ENCODE measurements at regions not wholly inside any gene's neighbourhood (a gene's known extent, or its start where the extent isn't known, plus 50 kb on each side); places are given as distances from the start of the nearest gene placed in this dataset.

DNA sequence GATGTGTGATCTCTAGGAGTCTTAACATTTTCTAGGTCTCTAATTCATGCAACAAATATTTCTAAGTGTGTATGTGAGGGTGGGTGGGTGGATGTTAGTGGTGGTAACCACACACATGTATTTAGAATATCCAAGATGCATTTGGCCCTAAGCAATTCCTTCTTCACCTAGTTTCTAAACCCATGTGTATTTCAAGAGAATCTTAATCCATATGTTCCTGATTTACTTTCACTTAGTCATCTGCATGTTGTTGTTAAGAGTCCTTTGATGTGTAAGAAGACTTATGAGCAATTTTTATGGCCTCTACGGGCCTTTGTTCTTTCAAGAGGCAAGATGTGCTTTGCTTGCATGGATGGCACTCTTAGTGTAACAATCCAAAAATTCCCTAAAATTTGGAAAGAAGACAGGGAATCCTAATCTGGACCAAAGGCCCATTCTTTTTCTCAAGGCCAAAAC is 282.6 kb downstream of the SPATA31D1 start:
- TF ChIP-seq SPI1 (IDR thresholded peaks at IDR 0.05; ENCODE audit: low read depth, low read length): no peak
- TF ChIP-seq PAX5 (IDR thresholded peaks at IDR 0.05; ENCODE audit: insufficient read depth, low read length, severe bottlenecking): no peak
- DNase-seq (ENCODE audit: insufficient read length, low spot score) (no peak), FAIRE-seq (no peak)

DNA sequence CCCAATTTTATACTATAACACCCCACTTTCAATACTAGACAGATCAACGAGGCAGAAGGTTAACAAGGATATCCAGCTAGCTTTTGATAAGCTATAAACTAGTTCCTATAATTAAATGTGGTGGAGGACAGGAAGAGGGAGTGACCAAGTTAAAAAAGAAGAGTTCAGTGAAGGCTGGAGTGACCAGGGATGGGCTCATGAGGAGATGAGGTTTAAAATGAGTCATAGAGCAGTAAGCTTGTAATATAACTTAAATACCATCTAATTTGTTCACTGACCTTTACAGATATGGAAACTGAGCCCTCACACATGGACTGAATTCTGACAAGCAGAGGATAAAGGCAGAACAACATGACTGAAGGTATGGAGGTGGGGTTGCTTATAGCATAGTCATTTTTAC is 284.5 kb downstream of the SPATA31D1 start:
- DNase-seq (ENCODE audit: insufficient read length, low spot score): no peak
- FAIRE-seq: no peak
- TF ChIP-seq POLR2A (IDR thresholded peaks at IDR 0.05; ENCODE audit: low read depth, low read length) (no peak), PAX5 (IDR thresholded peaks at IDR 0.05; ENCODE audit: insufficient read depth, low read length, severe bottlenecking) (no peak), SPI1 (IDR thresholded peaks at IDR 0.05; ENCODE audit: low read depth, low read length) (no peak), TAF1 (IDR thresholded peaks at IDR 0.05; ENCODE audit: low read depth, low read length) (no peak), POLR2AphosphoS5 (IDR thresholded peaks at IDR 0.05; ENCODE audit: low read depth, low read length) (no peak), POU2F2 (IDR thresholded peaks at IDR 0.05; ENCODE audit: low read depth, low read length) (no peak)

DNA sequence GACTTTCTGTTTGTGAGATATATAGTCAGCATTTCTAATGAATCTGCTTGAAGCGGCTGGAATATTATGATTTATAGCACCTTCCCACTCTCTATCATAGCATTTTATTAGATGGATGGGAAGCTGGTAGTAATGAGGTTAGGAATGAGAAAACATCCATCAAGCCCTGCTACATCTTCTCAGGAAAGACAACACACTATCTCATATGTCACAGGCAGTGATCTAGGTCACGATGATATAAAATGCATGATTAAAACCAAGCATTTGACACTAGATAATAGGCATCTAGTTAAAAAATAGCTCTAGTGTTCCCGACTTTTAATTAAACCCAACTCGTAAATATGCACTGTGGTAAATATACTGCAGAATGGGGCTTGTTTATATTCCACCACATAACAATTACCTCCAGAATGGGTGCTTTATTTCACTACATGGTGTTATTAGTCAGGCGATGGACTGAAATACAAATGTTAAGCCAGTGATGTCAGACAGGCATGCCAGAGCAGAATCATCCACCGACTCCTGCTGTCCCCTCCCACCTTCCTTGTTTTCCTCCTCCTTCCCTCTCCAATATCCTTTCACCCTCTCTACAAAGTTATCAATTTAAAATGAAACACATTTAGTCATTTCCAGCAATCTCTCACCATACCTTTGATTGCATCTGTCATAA is 286.8 kb downstream of the SPATA31D1 start:
- DNase-seq (ENCODE audit: insufficient read length, low spot score) (no peak), FAIRE-seq (no peak)
- TF ChIP-seq SPI1 (IDR thresholded peaks at IDR 0.05; ENCODE audit: low read depth, low read length): no peak
- no peak for TF ChIP-seq POLR2AphosphoS5 (IDR thresholded peaks at IDR 0.05; ENCODE audit: low read depth, low read length)
- no peak for TF ChIP-seq POU2F2 (IDR thresholded peaks at IDR 0.05; ENCODE audit: low read depth, low read length)
- TF ChIP-seq TAF1 (IDR thresholded peaks at IDR 0.05; ENCODE audit: low read depth, low read length): no peak
- TF ChIP-seq PAX5 (IDR thresholded peaks at IDR 0.05; ENCODE audit: insufficient read depth, low read length, severe bottlenecking): no peak
- no peak for TF ChIP-seq POLR2A (IDR thresholded peaks at IDR 0.05; ENCODE audit: low read depth, low read length)

DNA sequence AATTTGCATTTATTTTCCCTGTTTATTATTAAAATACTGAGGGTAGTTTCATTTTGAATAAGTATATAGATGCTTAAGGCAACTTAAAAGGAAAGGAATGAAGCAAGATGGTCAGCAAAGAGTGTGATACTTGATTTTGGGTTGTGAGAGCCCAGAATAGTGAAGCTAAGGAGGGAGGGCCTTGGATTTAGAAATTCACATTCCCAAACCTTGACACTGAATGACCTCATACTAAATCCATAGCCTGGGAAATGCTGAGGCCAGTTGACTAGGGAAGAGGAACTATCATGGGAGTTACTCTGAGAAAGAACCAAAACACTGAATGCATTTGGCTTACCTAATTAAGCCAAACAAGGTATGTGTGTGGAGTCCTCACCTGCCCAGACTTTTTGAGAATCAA is 292.5 kb downstream of the SPATA31D1 start:
- DNase-seq (ENCODE audit: insufficient read length, low spot score) (no peak), FAIRE-seq (no peak)
- no peak for TF ChIP-seq POLR2A (IDR thresholded peaks at IDR 0.05; ENCODE audit: low read depth, low read length)
- no peak for TF ChIP-seq SPI1 (IDR thresholded peaks at IDR 0.05; ENCODE audit: low read depth, low read length)
- no peak for TF ChIP-seq POLR2AphosphoS5 (IDR thresholded peaks at IDR 0.05; ENCODE audit: low read depth, low read length)
- TF ChIP-seq PAX5 (IDR thresholded peaks at IDR 0.05; ENCODE audit: insufficient read depth, low read length, severe bottlenecking): no peak
- TF ChIP-seq POU2F2 (IDR thresholded peaks at IDR 0.05; ENCODE audit: low read depth, low read length): no peak
- TF ChIP-seq TAF1 (IDR thresholded peaks at IDR 0.05; ENCODE audit: low read depth, low read length): no peak

DNA sequence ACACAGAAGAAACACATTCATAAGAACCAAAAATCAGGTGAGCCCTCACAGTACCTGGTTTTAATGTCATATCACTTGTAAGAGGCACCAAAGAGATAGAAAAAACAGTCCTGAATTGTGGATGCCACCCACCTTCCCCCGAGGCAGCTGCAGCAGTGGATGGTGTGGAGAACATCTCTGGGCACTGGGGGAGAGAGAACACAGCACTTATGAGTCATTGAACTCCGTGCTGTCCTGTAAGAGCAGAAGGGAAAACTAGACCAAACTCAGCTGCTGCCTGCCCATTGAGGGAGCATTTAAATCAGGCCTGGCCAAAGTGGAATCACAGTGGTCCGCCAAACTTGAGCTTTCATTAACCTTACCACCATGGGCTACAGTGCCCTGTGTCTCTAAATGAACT is 296.2 kb downstream of the SPATA31D1 start:
- no peak for DNase-seq (ENCODE audit: insufficient read length, low spot score)
- FAIRE-seq: no peak
- TF ChIP-seq TAF1 (IDR thresholded peaks at IDR 0.05; ENCODE audit: low read depth, low read length) (no peak), POLR2AphosphoS5 (IDR thresholded peaks at IDR 0.05; ENCODE audit: low read depth, low read length) (no peak), PAX5 (IDR thresholded peaks at IDR 0.05; ENCODE audit: insufficient read depth, low read length, severe bottlenecking) (no peak), POU2F2 (IDR thresholded peaks at IDR 0.05; ENCODE audit: low read depth, low read length) (no peak), POLR2A (IDR thresholded peaks at IDR 0.05; ENCODE audit: low read depth, low read length) (no peak), SPI1 (IDR thresholded peaks at IDR 0.05; ENCODE audit: low read depth, low read length) (no peak)

DNA sequence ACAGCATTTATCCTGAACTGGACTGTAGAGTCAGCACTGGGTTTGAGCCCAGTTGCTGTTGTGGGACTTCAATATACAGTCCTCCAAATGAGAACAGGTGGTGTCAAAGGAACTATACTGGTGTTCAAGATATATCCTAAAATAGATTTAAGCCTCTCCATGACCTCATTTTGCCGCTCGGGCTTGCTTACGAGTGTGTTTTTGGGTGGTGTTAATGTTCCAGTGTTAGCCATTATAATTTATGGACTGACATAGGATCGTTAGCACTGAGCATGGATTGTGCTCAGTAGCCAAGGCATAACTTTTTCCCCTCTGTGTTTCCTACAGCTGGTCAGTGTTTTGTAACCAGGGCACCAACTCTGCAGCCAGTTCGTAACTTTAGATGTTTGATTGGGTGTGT is 306.6 kb downstream of the SPATA31D1 start:
- FAIRE-seq (no peak), DNase-seq (ENCODE audit: insufficient read length, low spot score) (no peak)
- no peak for TF ChIP-seq SPI1 (IDR thresholded peaks at IDR 0.05; ENCODE audit: low read depth, low read length)
- no peak for TF ChIP-seq TAF1 (IDR thresholded peaks at IDR 0.05; ENCODE audit: low read depth, low read length)

DNA sequence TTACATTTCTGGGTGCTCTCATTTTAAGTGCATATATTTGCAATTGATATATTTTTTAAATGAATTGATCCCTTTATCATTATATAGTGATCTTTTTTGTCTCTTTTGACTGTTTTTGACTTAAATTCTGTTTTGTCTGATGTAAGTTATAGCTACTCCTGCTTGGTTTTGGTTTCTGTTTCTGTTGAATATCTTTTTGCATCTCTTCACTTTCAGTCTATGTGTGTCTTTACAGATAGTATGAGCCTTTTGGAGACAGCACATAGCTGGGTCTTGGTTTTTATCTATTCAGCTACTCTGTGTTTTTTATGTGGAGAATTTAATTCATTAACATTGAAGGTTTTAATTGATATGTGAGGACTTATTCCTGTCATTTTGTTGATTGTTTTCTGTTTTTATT is 311.3 kb downstream of the SPATA31D1 start:
- FAIRE-seq: no peak
- DNase-seq (ENCODE audit: insufficient read length, low spot score): no peak
- TF ChIP-seq SPI1 (IDR thresholded peaks at IDR 0.05; ENCODE audit: low read depth, low read length): no peak
- no peak for TF ChIP-seq POU2F2 (IDR thresholded peaks at IDR 0.05; ENCODE audit: low read depth, low read length)
- TF ChIP-seq POLR2A (IDR thresholded peaks at IDR 0.05; ENCODE audit: low read depth, low read length): no peak
- no peak for TF ChIP-seq TAF1 (IDR thresholded peaks at IDR 0.05; ENCODE audit: low read depth, low read length)
- no peak for TF ChIP-seq PAX5 (IDR thresholded peaks at IDR 0.05; ENCODE audit: insufficient read depth, low read length, severe bottlenecking)
- no peak for TF ChIP-seq POLR2AphosphoS5 (IDR thresholded peaks at IDR 0.05; ENCODE audit: low read depth, low read length)

DNA sequence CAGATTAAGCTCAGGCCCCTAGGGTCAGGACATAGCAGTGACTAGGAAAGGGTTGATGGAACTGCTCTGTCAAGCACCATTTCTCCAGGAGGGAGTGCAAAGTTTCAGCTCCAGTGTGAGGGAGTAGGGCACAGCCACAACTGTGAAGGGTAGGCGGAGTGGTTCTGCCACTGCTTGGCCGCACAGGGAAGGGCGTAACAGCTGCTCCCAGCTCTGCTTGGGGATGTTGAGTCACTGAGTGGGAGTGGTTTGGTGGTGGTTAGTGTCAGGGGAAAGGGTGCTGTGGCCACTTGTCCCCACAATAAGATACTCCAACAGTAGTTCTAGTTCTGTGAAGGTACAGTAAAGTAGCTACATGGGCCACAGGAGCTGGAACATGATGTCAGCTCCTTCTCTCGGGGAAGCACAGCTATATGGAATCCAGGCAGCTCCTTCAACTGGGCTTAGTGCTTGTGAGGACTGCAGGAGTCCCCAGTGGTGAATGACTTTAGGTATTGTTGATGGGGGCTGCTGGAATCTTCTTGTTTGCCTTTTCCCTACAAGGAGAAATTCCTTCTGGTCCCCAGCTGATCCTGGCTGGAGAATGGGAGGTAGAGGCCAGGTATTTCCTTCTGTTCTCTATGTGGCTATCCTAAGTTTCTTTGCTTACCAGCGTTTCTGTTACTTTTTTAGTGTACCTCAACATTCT is 314.5 kb downstream of the SPATA31D1 start:
- no peak for FAIRE-seq
- TF ChIP-seq POLR2AphosphoS5 (IDR thresholded peaks at IDR 0.05; ENCODE audit: low read depth, low read length) (no peak), POLR2A (IDR thresholded peaks at IDR 0.05; ENCODE audit: low read depth, low read length) (no peak), TAF1 (IDR thresholded peaks at IDR 0.05; ENCODE audit: low read depth, low read length) (no peak), PAX5 (IDR thresholded peaks at IDR 0.05; ENCODE audit: insufficient read depth, low read length, severe bottlenecking) (no peak), SPI1 (IDR thresholded peaks at IDR 0.05; ENCODE audit: low read depth, low read length) (no peak)
- DNase-seq (ENCODE audit: insufficient read length, low spot score): no peak

DNA sequence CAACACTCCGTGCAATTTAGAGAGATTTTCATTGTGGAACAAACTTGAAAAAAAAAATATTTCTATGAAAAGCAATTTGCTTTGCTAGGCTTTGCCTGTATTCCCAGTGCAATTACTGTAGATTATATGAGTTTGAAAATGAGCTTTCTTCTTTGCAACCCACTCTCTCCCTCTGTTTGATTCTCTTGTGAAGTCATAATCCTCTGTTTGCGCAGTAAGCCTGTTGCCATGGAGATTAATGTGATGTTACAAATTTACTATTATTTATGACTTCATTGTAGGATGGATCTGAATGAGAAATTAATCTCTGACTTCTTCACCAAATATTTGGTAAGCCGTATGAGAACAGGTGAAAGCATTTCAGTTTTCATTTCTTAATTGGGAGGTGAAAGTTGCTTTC is 320.3 kb downstream of the SPATA31D1 start:
- DNase-seq (ENCODE audit: insufficient read length, low spot score) (no peak), FAIRE-seq (no peak)
- no peak for TF ChIP-seq PAX5 (IDR thresholded peaks at IDR 0.05; ENCODE audit: insufficient read depth, low read length, severe bottlenecking)
- no peak for TF ChIP-seq POLR2AphosphoS5 (IDR thresholded peaks at IDR 0.05; ENCODE audit: low read depth, low read length)
- no peak for TF ChIP-seq SPI1 (IDR thresholded peaks at IDR 0.05; ENCODE audit: low read depth, low read length)
- TF ChIP-seq TAF1 (IDR thresholded peaks at IDR 0.05; ENCODE audit: low read depth, low read length): no peak
- no peak for TF ChIP-seq POLR2A (IDR thresholded peaks at IDR 0.05; ENCODE audit: low read depth, low read length)
- no peak for TF ChIP-seq POU2F2 (IDR thresholded peaks at IDR 0.05; ENCODE audit: low read depth, low read length)

DNA sequence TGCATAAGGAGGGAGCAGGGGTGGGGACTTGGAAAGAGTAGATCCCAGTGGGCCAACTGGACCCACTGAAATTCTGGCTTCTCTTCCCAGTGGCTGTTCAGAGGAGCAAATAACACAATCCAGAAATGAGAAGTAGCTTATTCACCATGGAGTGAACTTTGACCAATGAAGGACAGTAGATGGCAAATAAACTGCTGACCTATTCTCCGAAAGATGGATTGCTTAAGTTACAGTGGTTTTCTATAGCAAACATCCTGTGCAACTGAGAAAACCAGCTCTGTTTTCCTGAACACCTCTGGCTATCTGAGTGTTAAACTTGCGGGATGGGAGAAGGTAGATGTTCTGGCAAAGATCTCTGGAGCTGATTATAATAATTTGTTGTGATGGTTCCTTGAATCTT is 325.1 kb downstream of the SPATA31D1 start:
- no peak for FAIRE-seq
- TF ChIP-seq PAX5 (IDR thresholded peaks at IDR 0.05; ENCODE audit: insufficient read depth, low read length, severe bottlenecking): no peak
- TF ChIP-seq POLR2A (IDR thresholded peaks at IDR 0.05; ENCODE audit: low read depth, low read length): no peak
- no peak for TF ChIP-seq SPI1 (IDR thresholded peaks at IDR 0.05; ENCODE audit: low read depth, low read length)
- TF ChIP-seq TAF1 (IDR thresholded peaks at IDR 0.05; ENCODE audit: low read depth, low read length): no peak
- no peak for TF ChIP-seq POU2F2 (IDR thresholded peaks at IDR 0.05; ENCODE audit: low read depth, low read length)
- no peak for TF ChIP-seq POLR2AphosphoS5 (IDR thresholded peaks at IDR 0.05; ENCODE audit: low read depth, low read length)
- DNase-seq (ENCODE audit: insufficient read length, low spot score): no peak

Measured in GM12891 (cell line).